Activated CD8-positive, alpha-beta T cell treated with anti-CD3 and anti-CD28 coated beads for 36 hours (primary cell): ENCODE measurements at regions not wholly inside any gene's neighbourhood (a gene's known extent, or its start where the extent isn't known, plus 50 kb on each side); places are given as distances from the start of the nearest gene placed in this dataset.

Source experiments
- ATAC-seq: fragments of 200-7000 bp; cut with Tn5 transposase; one replicate; pipeline ENCODE4 v1.10.0; 2021; ENCODE audit warnings: mild to moderate bottlenecking, moderate library complexity
- CTCF ChIA-PET: fragments of 350-600 bp; sonication (Branson Sonifier 250); formaldehyde crosslinking; loops from one replicate; lab custom pipeline; 2021; ENCODE audit warnings: antibody characterized with exemption; lab: Charles Lee
- POLR2A ChIA-PET: fragments of 350-600 bp; sonication (Branson Sonifier 250); formaldehyde crosslinking; loops from one replicate; lab custom pipeline; 2021; ENCODE audit warnings: antibody characterized with exemption; lab: Charles Lee
- DNase-seq: peaks from one replicate; pipeline ENCODE4 v3.0.0-alpha.2; 2020
- H3K27ac Mint-ChIP-seq: one replicate; pipeline ENCODE4 v1.8.0; 2021; ENCODE audit warnings: mild to moderate bottlenecking, mixed read lengths
- H3K27me3 Mint-ChIP-seq: one replicate; pipeline ENCODE4 v1.8.0; 2021; ENCODE audit warnings: mixed read lengths
- H3K36me3 Mint-ChIP-seq: one replicate; pipeline ENCODE4 v1.8.0; 2021; ENCODE audit warnings: low read depth, mixed read lengths
- H3K4me1 Mint-ChIP-seq: one replicate; pipeline ENCODE4 v1.8.0; 2021; ENCODE audit warnings: low read depth, mixed read lengths
- H3K4me3 Mint-ChIP-seq: one replicate; pipeline ENCODE4 v1.8.0; 2021; ENCODE audit warnings: mild to moderate bottlenecking, moderate library complexity, mixed read lengths
- H3K9me3 Mint-ChIP-seq: one replicate; pipeline ENCODE4 v1.8.0; 2021; ENCODE audit warnings: mixed read lengths
- intact Hi-C: fragments of 100-400 bp; cut with micrococcal nuclease; formaldehyde crosslinking; loops from one replicate; pipeline ENCODE4 v1.10.0; 2022
- TF ChIP-seq, protein P1 (sequence below): fragments of 200-600 bp; IDR thresholded peaks from one replicate; pipeline ENCODE4 v1.8.0; 2022; ENCODE audit warnings: antibody characterized with exemption, mild to moderate bottlenecking

DNA sequence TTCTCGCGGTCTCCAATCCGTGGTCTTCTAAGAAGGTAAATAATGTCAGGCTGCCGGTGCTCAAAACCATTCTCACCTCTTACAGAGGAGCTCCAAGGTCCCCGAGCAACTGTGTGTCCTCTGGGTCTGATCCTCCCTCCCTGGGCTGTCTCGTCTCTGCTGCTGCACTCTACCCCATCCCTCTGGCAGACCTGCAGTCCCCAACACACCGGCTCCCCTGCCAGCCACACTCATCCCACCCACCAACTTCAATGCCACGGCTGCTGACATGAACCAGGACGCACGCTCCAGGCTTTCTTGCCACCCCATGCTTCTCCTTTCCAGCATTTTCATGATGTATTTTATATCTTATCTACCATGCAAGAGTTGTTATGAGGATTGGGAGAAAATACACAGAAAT lies 559.5 kb upstream of the SALL3 start:
- POLR2A ChIA-PET = no interaction called here

DNA sequence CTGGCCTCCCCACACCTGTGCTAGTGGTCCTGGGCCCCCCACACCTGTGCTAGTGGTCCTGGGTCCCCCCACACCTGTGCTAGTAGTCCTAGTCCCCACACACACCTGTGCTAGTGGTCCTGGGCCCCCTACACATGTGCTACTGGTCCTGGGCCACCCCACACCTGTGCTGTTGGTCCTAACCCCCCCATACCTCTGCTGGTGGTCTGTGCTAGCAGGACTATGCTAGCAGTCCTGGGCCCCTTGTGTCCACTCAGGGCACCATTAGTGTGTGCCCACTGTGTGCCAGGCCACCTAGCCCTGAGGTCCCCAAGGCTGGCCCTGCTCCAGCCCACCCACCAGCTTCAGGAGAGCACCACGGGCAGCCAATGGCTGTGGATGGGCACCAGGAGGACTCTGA lies 558.2 kb upstream of the SALL3 start:
- H3K4me3 Mint-ChIP-seq = no peak overlapping the region
- intact Hi-C loops = no loop called here
- POLR2A ChIA-PET = no interaction called here

More for the DNA sequence above, 559.5 kb upstream of the SALL3 start:
- peaks cover 4% of the 10 kb centered on the region for H3K27me3 Mint-ChIP-seq
- DNase-seq (no peak), ATAC-seq (no peak)
- no peaks in the 10 kb centered on the region for H3K9me3 Mint-ChIP-seq
- no peaks in the 10 kb centered on the region for H3K4me1 Mint-ChIP-seq
- no peaks in the 10 kb centered on the region for H3K36me3 Mint-ChIP-seq
- no peak overlapping the region for H3K4me3 Mint-ChIP-seq
- no peak overlapping the region for H3K27ac Mint-ChIP-seq
- intact Hi-C loops = no loop called here
- CTCF ChIA-PET = no interaction called here
- TF ChIP-seq, protein P1, sequence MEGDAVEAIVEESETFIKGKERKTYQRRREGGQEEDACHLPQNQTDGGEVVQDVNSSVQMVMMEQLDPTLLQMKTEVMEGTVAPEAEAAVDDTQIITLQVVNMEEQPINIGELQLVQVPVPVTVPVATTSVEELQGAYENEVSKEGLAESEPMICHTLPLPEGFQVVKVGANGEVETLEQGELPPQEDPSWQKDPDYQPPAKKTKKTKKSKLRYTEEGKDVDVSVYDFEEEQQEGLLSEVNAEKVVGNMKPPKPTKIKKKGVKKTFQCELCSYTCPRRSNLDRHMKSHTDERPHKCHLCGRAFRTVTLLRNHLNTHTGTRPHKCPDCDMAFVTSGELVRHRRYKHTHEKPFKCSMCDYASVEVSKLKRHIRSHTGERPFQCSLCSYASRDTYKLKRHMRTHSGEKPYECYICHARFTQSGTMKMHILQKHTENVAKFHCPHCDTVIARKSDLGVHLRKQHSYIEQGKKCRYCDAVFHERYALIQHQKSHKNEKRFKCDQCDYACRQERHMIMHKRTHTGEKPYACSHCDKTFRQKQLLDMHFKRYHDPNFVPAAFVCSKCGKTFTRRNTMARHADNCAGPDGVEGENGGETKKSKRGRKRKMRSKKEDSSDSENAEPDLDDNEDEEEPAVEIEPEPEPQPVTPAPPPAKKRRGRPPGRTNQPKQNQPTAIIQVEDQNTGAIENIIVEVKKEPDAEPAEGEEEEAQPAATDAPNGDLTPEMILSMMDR = no peak

DNA sequence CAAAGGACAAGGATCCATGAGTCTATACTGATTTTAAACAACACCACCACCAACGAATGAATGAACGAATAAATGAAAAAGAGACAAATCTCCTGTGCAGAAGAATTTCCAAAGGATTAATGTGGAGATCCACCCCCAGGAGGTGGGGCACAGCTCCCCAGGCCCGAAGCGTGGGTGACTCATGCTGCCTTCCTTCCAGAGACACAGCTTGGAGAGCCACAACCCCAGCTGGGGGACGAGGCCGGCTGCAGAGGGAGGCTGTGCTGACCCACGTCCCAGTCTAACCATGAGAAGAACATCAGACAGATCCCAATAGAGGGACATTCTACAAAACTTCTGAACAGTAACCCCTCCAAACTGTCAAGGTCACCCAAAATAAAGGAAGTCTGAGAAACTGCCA lies 557.3 kb upstream of the SALL3 start:
- H3K4me1 Mint-ChIP-seq = no peaks in the 10 kb centered on the region
- H3K4me3 Mint-ChIP-seq = no peak overlapping the region
- no peak for DNase-seq
- intact Hi-C loops = no loop called here
- POLR2A ChIA-PET = no interaction called here
- H3K36me3 Mint-ChIP-seq = no peaks in the 10 kb centered on the region
- TF ChIP-seq, protein P1 = no peak
- H3K27ac Mint-ChIP-seq = no peak overlapping the region
- no peaks in the 10 kb centered on the region for H3K9me3 Mint-ChIP-seq
- no peak for ATAC-seq
- H3K27me3 Mint-ChIP-seq = peaks cover 2% of the 10 kb centered on the region
- CTCF ChIA-PET = no interaction called here

More for the DNA sequence above, 558.2 kb upstream of the SALL3 start:
- ATAC-seq (no peak), DNase-seq (no peak)
- no peak overlapping the region for H3K27ac Mint-ChIP-seq
- peaks cover 2% of the 10 kb centered on the region for H3K27me3 Mint-ChIP-seq
- H3K36me3 Mint-ChIP-seq = no peaks in the 10 kb centered on the region
- H3K9me3 Mint-ChIP-seq = no peaks in the 10 kb centered on the region
- no peaks in the 10 kb centered on the region for H3K4me1 Mint-ChIP-seq
- TF ChIP-seq, protein P1 = no peak
- CTCF ChIA-PET = no interaction called here

DNA sequence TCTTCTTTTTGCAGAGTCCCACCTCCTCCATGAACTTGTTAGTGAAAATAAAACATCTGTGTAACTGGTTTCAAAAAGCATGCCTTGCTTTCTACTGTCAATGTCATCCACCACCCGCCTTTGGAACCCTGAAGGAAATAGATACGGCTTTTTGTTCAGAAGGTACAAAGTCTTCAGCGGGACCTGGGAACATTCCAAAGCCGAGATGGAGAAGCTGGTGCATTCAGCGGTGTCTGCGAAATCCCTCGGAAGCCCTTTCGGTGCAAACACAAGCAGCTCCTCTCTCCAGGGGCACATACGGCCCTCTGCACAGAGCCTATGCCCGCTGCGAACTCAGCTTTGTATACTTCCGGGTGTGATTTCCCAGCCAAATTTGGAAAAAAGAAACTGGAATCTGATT lies 555.8 kb upstream of the SALL3 start:
- TF ChIP-seq, protein P1 = no peak
- Mint-ChIP-seq H3K9me3 (no peaks in the 10 kb centered on the region), H3K27me3 (peaks cover 2% of the 10 kb centered on the region), H3K4me3 (no peak overlapping the region), H3K36me3 (no peaks in the 10 kb centered on the region), H3K4me1 (no peaks in the 10 kb centered on the region), H3K27ac (no peak overlapping the region)
- POLR2A ChIA-PET = no interaction called here
- DNase-seq (no peak), ATAC-seq (no peak)
- intact Hi-C loops = no loop called here
- CTCF ChIA-PET = no interaction called here

DNA sequence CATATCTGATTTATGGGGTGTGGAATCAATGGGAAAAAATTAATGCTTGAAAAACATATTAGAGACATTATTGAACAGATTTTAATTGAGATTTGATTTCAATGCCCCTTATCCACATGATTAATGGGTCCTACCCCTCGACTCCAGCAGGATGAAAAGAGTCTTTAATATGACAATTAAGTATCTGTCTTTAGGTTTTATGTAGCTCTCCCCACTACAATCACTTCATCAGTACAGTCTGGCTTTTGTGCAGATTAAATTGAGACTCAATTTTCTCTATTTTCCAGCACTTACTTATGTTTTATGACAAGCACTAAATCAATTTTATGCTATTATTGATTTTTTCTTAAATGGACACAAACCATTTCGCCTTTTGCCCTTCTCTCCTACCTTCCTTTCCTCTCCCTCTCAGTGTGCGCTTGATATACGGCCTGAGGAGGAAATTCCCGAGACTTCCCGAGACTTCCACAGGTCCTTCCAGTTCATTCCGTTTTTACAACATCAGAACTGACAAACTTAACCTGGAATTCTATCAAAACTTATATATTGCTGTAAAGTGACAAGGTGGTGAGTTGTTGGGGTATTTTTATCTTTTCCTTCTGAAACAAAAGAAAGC lies 555.1 kb upstream of the SALL3 start:
- no peak overlapping the region for H3K4me3 Mint-ChIP-seq
- TF ChIP-seq, protein P1 = no peak
- ChIA-PET POLR2A (no interaction called here), CTCF (no interaction called here)
- no peak overlapping the region for H3K27ac Mint-ChIP-seq
- H3K9me3 Mint-ChIP-seq = no peaks in the 10 kb centered on the region
- H3K27me3 Mint-ChIP-seq = peaks cover 2% of the 10 kb centered on the region
- H3K36me3 Mint-ChIP-seq = no peaks in the 10 kb centered on the region
- intact Hi-C loops = no loop called here
- DNase-seq (no peak), ATAC-seq (no peak)
- H3K4me1 Mint-ChIP-seq = no peaks in the 10 kb centered on the region
